ENCODE measurements at regions not wholly inside any gene's neighbourhood (a gene's known extent, or its start where the extent isn't known, plus 50 kb on each side); places are given as distances from the start of the nearest gene placed in this dataset.

DNA sequence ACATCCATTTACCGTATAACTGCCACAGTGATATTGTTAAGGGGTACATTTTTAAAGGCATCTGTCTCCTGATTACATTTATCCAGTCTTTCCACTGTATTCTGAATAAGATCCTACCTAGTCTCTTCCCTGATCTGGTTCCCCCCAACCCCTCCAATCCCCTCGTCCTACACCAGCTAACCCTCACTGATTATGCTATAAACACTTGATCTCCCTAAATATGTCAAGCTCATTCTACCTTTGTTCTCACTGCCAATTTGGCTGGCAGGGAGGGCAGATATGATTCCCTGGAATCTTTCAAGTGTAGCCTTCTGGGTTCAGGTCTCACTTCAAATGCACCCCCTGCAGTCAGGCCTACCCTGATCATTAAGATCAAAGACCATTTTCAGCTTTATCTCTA lies 1379.8 kb upstream of the MIR17HG start:
- Mint-ChIP-seq H3K4me3 (ENCODE audit: unreplicated experiment) (no peak overlapping the region), H3K27me3 (ENCODE audit: unreplicated experiment) (no peaks in the 10 kb centered on the region), H3K27ac (ENCODE audit: unreplicated experiment) (no peak overlapping the region), H3K36me3 (ENCODE audit: unreplicated experiment) (no peaks in the 10 kb centered on the region), H3K9me3 (ENCODE audit: unreplicated experiment) (no peaks in the 10 kb centered on the region), H3K4me1 (ENCODE audit: low read depth, unreplicated experiment) (peaks cover 4% of the 10 kb centered on the region)
- TF ChIP-seq, protein P1, sequence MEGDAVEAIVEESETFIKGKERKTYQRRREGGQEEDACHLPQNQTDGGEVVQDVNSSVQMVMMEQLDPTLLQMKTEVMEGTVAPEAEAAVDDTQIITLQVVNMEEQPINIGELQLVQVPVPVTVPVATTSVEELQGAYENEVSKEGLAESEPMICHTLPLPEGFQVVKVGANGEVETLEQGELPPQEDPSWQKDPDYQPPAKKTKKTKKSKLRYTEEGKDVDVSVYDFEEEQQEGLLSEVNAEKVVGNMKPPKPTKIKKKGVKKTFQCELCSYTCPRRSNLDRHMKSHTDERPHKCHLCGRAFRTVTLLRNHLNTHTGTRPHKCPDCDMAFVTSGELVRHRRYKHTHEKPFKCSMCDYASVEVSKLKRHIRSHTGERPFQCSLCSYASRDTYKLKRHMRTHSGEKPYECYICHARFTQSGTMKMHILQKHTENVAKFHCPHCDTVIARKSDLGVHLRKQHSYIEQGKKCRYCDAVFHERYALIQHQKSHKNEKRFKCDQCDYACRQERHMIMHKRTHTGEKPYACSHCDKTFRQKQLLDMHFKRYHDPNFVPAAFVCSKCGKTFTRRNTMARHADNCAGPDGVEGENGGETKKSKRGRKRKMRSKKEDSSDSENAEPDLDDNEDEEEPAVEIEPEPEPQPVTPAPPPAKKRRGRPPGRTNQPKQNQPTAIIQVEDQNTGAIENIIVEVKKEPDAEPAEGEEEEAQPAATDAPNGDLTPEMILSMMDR (IDR thresholded peaks at IDR 0.05; ENCODE audit: partially characterized antibody, unreplicated experiment), result no peak
- no peak for DNase-seq

- H3K27me3 Mint-ChIP-seq (ENCODE audit: unreplicated experiment), result no peaks in the 10 kb centered on the region
- H3K4me3 Mint-ChIP-seq (ENCODE audit: unreplicated experiment), result no peak overlapping the region
- peaks cover 4% of the 10 kb centered on the region for H3K4me1 Mint-ChIP-seq (ENCODE audit: low read depth, unreplicated experiment)
- no peak overlapping the region for H3K27ac Mint-ChIP-seq (ENCODE audit: unreplicated experiment)
- TF ChIP-seq, protein P1 (IDR thresholded peaks at IDR 0.05; ENCODE audit: partially characterized antibody, unreplicated experiment), result no peak
- H3K36me3 Mint-ChIP-seq (ENCODE audit: unreplicated experiment), result no peaks in the 10 kb centered on the region
- no peaks in the 10 kb centered on the region for H3K9me3 Mint-ChIP-seq (ENCODE audit: unreplicated experiment)
- no peak for DNase-seq
Observed at GRCh38 chr13:89968470-89968869, 1379.0 kb upstream of the MIR17HG start.

DNA sequence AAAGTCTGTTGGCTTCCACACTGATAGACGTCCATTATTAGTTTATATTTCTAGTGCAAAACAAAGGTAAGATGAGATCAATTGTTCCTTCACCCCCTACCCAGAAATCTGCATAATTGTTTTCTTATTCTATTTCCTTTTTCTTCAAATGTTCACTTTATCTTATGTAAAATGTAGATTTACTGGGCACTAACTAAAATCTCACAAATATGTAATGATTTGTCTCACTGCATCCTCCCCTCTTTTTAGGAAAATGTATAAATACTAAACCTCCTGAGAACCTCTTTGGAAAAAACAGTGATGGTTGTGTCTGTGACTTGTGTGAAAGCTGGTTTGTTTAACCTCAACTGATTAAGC lies 1377.2 kb upstream of the MIR17HG start:
- Mint-ChIP-seq H3K4me1 (ENCODE audit: low read depth, unreplicated experiment) (no peaks in the 10 kb centered on the region), H3K4me3 (ENCODE audit: unreplicated experiment) (no peak overlapping the region), H3K36me3 (ENCODE audit: unreplicated experiment) (no peaks in the 10 kb centered on the region), H3K27ac (ENCODE audit: unreplicated experiment) (no peak overlapping the region), H3K9me3 (ENCODE audit: unreplicated experiment) (no peaks in the 10 kb centered on the region), H3K27me3 (ENCODE audit: unreplicated experiment) (no peaks in the 10 kb centered on the region)
- no peak for DNase-seq
- TF ChIP-seq, protein P1 (IDR thresholded peaks at IDR 0.05; ENCODE audit: partially characterized antibody, unreplicated experiment), result no peak

DNA sequence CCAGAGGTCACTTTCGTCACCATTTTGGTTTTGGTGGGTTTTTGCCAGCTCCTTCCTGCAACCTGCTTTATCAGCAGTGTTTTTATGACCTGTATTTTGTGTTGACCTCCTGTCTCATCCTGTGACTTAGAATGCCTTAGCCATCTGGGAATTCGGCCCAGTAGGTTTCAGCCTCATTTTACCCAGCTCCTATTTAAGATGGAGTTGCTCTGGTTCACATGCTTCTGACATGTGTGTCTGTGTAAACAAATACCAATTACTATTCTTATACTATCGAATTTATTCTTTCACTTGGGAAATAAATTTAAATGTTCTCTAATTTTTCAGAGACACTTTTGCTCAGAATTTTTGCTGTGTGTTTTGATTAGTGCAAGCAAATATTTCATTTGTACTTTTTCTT lies 1370.3 kb upstream of the MIR17HG start:
- TF ChIP-seq, protein P1 (IDR thresholded peaks at IDR 0.05; ENCODE audit: partially characterized antibody, unreplicated experiment), result no peak
- H3K4me1 Mint-ChIP-seq (ENCODE audit: low read depth, unreplicated experiment), result no peaks in the 10 kb centered on the region
- H3K9me3 Mint-ChIP-seq (ENCODE audit: unreplicated experiment), result no peaks in the 10 kb centered on the region
- no peak overlapping the region for H3K4me3 Mint-ChIP-seq (ENCODE audit: unreplicated experiment)
- no peaks in the 10 kb centered on the region for H3K36me3 Mint-ChIP-seq (ENCODE audit: unreplicated experiment)
- no peak overlapping the region for H3K27ac Mint-ChIP-seq (ENCODE audit: unreplicated experiment)
- H3K27me3 Mint-ChIP-seq (ENCODE audit: unreplicated experiment), result no peaks in the 10 kb centered on the region
- no peak for DNase-seq

GRCh38 chr13:89980896-89981295 lies 1366.6 kb upstream of the MIR17HG start:
- Mint-ChIP-seq H3K36me3 (ENCODE audit: unreplicated experiment) (no peaks in the 10 kb centered on the region), H3K4me3 (ENCODE audit: unreplicated experiment) (no peak overlapping the region), H3K4me1 (ENCODE audit: low read depth, unreplicated experiment) (no peaks in the 10 kb centered on the region), H3K9me3 (ENCODE audit: unreplicated experiment) (no peaks in the 10 kb centered on the region), H3K27me3 (ENCODE audit: unreplicated experiment) (no peaks in the 10 kb centered on the region), H3K27ac (ENCODE audit: unreplicated experiment) (no peak overlapping the region)
- TF ChIP-seq, protein P1 (IDR thresholded peaks at IDR 0.05; ENCODE audit: partially characterized antibody, unreplicated experiment), result no peak
- no peak for DNase-seq
